HG03066 (cell line): ENCODE measurements at regions not wholly inside any gene's neighbourhood (a gene's known extent, or its start where the extent isn't known, plus 50 kb on each side); places are given as distances from the start of the nearest gene placed in this dataset.

ENCODE experiments used
- ATAC-seq: cut with Tn5 transposase; IDR thresholded peaks from one replicate; pipeline ENCODE4 v1.9.1; 2021; ENCODE audit warnings: low read depth; ENCODE audit not compliant: unreplicated experiment

GRCh38 chr17:77679589-77679988 lies 278.9 kb upstream of the TNRC6C start:
- no peak for ATAC-seq

DNA sequence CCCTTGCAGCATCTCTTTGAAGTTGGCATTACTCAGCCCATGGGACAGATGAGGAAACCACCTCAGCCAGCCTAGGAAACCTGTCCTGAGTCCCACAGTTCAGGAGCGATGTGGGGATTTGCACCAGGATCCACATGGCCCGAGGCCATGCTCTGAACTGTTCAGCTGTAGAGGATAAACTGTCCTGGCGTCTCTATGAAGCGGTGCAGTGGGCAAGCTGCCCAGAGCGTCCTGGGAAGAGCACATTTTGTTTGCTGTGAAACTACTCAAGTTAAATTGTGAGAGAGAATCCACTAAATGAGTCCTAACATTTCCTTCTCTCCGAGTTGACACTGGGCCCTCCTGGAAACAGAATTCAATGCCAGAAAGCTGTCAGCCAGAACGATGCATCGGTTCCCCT lies 276.6 kb upstream of the TNRC6C start:
- ATAC-seq: no peak

DNA sequence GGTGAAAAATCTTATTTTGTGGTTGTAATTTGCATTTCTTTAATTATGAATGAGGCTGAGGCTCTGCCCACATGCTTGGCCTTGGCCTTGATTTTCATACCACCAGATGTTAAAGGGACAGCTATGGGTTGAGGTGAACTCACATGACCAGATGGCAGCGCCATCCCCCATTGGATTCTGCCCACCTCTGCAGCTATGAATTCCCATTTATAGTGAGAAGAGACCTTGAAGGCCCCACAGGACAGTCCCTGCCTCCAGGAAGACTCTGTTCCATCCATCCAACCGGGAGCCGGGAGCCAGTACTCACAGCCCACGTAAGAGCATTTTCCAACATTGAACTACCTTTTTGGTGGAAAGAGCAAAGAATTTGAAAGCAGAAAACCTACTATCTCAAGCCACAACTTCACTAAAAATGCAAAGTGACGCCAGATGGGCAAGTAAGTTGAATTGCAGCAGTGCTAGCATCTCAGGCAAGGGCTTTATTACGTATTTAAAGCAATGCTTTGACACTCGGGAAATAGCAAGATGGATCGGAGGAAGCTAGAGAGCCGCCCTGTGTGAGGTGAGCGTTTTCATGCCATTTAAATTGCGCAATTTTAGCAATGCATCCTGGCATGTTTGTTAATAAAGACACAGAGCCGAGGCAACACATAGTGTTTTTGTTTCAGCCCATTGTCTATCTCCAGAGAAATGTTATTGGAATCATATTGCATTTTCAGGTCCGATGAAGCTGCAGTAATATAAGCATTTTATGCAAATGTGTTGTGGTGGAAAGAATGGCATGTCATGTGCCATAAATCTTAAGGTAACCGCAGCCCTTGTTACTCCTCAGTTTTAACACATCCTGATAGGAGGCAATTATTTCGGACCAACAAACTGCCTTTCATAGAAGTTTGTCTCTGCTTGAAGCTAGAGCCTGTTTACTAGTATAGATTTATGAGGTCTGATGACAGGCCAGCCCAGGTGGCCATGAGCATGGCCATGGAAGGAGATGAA lies 273.4 kb upstream of the TNRC6C start:
- ATAC-seq: no peak

GRCh38 chr17:77685881-77686486 lies 272.5 kb upstream of the TNRC6C start:
- no peak for ATAC-seq

DNA sequence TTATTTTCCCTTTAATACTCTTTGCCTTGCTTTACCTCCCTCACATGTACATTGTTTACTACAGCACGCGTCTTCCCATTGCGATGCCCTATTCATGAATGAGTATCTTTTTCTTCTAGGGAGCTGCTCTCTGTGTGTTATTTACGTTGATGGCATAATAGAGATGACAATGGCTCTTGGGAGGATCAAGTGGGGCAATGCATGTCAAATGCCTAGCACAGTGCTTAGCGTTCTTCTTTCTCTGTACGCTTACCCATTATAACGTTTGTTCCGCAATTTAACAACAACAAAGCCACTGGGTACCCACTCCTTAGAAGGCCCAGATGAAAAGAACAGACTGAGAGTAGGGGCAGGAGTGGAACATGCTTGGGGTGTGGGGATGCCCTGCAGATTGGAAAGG lies 271.6 kb upstream of the TNRC6C start:
- ATAC-seq: no peak

DNA sequence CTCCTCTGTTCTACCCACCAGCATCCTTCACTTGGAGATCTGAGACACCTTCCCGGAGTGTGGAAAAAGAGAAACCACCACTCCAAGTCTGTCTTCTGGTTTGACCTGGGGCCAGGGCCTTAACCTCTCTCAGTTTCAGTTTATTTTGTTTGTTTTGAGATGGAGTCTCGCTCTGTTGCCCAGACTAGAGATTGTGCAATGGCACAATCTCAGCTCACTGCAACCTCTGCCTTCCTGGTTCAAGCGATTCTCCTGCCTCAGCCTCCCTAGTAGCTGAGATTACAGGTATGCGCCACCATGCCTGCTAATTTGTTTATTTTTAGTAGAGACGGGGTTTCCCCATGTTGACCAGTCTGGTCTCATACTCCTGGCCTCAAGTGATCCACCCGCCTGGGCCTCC lies 271.1 kb upstream of the TNRC6C start:
- no peak for ATAC-seq

GRCh38 chr17:77687921-77688320 lies 270.6 kb upstream of the TNRC6C start:
- ATAC-seq: no peak

DNA sequence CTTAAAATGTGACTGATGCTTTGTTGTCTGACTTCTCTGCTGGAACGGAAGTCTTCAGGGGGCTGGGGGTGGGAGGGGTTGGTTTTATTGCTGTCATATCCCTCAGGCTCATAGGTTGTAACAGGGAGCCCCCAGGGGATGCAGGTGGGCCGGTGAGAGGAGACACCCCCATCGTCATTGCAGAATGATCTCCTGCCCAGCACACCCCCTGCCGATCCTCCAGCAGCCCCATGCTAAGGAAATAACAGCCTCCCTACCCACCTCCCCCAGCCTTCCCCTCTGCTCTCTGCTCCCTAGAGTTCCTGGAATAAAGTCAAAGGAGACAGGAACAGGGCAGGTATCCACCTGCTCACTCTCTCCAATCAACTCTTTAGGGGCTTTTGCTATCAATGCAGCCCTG lies 270.1 kb upstream of the TNRC6C start:
- ATAC-seq: no peak

GRCh38 chr17:77690271-77691161 lies 268.0 kb upstream of the TNRC6C start:
- ATAC-seq: no peak

DNA sequence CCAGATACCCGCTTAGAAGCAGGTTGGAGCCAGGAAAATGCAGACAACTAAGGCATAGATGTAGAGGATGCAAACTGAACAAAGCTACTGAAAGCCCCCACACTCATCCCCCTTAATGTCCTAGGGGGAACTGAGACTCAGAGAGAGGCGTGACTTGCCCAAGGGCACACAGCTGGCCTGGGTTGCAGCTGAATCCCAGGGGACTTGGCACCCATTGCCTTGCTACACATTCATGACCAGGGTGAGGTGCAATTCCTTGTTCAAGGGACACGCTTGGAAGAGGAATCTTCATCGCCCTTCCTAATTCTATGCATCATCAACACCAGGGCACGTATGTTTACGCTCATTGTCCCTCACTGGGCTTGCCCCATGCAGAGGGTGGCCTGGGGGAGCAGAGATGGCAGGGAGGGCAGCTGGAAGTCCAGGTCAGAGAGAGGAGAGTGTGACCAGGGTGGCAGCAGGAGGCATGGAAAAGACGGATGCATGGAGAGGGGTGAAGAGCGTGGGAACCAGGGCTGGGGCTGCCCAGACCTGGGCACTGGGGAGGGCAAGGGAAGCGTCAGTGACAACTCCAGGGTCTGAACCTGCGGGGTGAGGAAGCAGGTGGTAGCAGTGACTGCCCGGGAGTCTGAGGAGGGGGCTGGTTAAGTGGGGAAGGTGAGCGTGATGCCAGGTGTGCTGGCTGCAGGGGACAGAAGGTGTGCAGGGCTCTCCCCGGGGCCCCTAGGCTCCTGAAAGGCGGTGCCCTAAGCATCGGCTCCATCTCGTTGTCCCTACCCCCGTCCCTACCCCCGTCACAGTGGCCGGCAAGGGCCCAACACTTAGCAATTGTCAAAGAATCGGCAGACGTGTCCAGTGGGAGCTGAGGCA lies 267.1 kb upstream of the TNRC6C start:
- ATAC-seq: no peak

GRCh38 chr17:77692571-77693161 lies 265.8 kb upstream of the TNRC6C start:
- ATAC-seq: no peak

DNA sequence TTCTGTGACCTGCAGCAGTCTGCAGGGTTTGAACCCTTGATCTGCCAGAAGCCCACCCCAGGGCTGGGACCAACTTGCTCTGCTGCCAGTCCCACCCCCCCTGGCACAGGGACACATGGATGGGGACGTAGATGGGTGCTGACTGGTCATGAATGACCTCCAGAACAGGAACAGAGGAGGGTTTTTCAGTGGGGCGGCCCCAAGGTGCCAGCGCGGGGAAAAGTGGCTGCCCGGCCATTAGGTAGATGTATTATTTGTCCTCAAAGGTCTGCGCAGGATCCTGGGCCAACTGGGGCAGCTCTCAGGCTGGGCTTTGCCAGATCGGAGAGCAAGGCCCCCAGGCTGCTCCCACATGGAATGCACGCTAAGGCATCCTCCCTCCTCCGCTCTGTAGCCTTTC lies 265.2 kb upstream of the TNRC6C start:
- ATAC-seq: no peak

DNA sequence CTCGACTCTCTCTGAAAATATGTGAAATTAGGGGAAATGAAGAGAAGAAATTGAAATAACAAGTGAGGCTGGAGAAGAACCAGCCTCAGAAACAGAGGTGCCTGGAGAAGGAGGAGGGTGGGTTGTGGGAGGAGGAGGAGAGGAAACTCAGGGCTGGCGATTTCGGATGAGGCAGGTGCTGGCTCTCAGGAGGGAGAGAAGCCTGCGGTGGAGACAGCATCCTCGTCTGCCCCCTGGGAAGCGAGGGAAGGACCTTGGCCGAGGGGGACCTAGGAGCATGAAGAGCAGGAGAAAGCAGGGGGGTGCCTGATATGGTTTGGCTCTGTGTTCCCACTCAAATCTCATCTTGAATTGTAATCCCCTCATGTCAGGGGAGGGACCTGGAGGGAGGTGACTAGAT lies 264.7 kb upstream of the TNRC6C start:
- ATAC-seq: no peak

DNA sequence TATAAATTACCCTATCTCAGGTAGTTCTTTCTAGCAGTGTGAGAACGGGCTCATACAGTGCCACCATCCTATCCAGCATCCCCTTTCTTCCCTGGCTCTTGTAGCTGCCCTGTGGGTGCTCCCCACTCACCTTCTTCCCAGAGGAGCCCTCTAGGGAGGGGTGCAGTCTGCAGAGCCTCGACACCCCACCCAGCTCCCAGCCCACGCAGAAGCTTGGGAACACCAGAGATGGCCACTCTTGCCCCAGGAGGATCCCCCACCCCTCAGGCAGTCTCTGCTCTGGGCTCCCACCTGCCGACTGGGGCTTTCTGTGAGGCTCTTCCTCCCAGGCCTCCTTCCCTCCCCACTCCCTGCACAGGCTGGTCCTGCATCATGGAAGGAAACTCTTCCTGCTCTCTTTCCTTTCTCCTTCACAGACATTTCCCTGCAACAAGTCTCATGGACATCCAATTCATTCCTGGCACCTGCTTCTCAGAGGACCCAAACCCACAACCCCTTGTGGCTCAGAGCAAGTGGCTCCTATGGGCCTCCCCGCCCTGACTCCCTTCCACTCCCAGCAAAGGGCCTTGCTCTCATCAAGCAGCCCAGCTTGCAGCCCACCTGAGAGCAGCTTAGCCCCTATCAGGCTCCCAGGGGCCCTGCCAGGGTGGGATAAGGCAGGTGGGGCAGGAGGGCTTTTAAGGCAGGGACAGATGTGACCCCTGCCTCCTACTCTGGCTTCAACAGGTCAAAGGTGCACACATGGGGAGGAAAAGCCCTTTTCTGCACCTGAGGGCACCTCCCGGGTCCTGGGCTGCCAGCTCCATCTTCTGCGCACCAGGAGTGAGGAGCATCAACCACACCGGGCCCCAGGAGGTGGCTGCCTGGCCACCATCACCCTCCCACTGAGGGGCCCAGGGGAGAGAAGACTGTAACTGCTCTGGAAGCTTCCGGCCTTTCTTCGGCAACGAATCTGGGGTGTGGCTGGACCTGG lies 263.8 kb upstream of the TNRC6C start:
- ATAC-seq: no peak

- no peak for ATAC-seq
Measured at GRCh38 chr17:77695386-77695785, 263.1 kb upstream of the TNRC6C start.

- ATAC-seq: no peak
Measured at GRCh38 chr17:77696151-77696720, 262.3 kb upstream of the TNRC6C start.

DNA sequence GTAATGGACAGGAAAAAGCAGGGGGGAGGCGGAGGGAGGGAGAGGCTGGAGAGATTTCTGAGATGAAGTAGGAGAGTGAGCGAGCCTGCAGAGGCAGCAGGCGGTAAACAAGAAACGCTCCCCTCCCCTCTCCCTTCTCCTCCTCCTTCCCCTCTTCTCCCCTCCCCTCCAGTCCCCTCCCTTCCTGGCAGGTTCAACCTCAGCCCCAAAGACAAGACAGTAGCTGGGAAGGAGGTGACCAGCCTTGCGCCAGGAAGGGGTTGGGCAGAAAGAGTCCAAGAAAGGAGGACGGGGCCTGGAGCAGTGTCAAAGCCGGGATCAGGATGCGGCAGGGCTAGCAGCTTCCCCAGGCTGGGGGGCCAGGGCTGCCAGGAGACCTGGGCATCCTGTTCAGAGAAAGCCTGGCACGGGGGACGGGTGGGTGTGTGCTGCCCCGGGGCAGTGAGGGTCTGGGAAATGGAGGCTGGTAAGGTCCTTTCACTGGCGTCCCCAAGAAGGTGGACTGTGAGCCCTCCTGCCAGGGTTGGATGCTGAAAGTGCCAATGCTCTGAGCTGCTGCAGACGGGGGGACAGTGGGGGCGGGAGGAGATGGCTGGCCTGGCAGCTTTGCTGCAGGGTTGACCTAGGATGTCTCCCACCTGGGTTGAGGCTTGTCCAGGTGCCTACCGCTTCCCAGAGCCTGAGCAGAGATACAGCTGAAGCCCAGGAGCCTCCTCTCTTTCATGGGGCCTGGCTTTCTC lies 261.6 kb upstream of the TNRC6C start:
- no peak for ATAC-seq
